ENCODE measurements at regions not wholly inside any gene's neighbourhood (a gene's known extent, or its start where the extent isn't known, plus 50 kb on each side); places are given as distances from the start of the nearest gene placed in this dataset.

DNA sequence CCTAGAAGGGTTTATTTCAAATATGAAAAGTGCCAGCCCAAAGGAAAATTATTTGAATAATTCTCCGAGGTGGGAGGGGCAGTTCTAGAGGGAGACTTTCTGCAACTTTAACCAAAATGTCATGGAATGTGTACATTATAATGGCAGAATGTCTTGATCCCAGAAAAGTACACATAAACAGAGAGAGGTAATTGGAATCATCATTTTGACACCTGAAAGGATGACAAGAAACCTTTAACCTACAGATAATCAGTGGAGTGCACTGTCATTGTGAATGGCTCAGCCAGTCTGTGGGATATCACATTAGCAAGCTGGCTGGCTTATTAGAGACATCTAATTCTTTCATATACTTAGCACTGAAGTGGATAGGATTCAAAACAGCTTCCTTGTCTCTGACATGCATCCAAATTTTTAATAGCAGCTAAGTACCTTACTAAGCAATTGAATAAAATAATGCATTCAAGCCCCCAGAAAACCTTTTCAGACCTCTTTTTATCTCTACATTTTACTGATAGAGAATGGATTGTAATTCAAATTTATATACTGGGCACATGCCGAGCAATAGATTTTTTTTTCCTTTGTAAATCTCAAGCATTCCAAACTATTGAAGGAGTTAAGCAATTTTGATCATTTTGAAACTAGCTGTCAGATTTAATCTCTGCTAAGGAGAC, 468.6 kb downstream of the COG6 start:
- no peak for DNase-seq

DNA sequence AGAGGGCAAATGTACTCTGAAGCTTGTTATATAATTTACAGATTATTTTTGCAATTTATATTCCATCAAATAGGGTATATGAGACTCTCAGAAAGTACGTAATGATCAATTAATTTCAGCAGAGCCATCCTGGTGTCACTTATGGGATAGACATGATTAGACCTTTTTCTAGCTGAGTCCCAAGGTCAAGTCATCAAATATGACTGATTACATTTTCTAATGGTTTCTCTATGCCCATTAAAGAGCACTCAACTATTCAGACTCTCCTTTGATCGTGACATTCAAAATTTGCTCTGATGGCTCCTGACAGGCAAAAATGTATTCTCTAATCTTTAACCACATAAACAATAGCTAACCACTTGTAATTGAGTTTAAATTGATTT, 469.2 kb downstream of the COG6 start:
- no peak for DNase-seq

DNA sequence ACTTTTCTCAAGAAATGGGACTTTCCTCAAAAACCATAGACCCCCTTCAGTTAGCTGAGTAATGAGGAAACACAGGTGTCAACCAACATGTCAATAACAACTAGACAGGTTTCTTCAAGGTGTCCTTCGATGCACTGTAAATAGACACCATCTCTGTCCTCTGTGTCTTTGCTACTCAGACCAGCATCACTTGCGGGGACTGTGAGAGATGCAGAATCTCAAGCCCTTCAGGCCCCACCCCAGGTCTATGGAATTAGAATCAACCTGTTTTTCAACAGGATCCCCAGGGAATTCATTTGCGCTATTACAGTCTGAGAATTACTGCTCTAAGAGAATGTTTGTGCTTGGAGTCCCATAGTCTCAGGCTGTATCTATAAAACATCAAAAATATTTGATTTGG, 469.9 kb downstream of the COG6 start:
- no peak for DNase-seq

DNA sequence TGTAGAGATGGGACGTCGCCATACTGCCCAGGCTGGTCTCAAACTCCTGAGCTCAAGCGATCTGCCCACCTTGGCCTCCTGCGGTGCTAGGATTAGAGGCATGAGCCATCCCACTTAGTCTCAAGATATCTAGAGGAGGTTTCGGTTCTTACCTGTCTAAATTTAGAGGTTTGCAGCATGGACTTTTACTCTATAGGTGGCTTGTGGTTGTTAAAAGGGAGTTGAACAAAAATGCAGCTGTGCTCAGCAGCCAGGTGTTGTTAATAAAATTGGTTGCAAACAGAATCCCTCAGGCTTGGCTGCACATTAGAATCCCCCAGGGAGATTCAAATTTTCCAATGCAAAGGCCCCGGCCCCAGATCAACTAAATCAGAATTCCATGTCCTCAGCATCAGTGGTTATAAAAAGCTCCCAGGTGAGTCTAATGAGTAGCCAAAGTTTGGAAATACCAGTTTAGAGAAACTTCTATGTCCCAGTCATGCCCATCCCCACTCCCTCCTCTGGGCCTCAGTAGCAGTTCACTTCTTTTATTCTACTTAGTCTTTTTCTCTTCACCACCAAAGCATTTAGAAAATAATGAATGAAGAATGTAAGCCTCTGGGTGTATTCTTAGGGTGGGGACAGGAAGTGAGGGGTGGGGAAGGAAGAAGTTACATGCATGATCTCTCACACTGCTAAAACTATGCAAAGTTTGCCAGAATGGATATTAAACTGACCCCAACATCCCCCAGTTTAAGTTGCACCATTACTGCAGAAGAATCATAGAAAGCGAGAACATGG, 471.0 kb downstream of the COG6 start:
- DNase-seq = no peak

DNA sequence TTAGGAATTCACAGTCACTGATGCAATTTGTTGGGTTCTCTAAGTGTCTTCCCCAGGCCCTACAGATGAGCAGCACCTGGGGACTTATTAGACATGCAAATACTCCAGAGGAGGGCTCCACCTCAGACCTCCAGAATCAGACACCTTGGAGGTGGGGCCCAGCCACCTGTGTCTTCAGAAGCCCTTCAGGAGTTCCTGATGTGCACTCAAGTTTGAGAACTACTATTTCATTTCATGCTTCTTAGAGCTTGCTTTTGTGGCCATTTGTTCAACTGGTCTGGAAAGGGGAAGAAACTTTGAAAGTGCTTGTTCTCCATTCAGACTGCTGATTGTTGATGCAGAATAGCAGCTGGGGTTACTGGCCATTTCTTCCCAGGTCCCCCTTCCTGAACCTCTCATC, 472.0 kb downstream of the COG6 start:
- no peak for DNase-seq

DNA sequence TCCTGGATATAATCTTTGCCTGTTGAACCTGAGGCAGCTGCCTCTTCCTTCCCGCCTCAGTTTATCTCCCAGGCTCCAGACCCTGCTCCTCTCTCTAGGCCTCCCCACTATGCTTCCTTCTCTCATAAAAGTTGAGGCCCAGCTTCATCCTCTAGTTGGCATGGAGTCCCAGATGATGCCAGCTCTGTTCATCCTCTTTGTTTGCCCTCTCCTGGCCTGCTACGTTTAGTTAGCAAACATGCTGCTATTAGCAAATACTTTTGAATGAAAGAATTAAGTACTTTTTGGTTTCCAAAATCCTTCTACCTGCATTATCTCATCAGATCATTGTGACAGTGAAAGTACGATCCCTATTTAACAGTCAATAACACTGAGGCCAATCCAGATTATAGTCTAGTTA, 472.5 kb downstream of the COG6 start:
- no peak for DNase-seq

DNA sequence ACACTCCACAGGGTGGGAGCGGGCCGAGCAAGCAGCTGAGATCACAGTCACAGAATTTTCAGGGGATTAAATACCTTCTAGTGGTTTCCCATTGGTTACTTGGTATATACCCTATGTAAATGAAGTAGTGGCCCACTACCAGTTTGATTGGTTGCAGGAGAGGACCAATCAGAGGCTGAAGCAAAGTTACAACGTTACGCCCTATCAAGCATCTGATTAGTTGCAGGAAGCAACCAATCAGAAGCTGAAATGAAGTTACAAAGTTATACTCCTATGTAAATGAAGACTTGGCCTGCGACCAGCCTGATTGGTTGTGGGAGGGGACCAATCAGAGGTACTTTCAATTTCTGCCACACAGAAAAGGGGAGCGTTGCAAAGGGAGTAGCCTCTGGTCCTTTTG, 474.0 kb downstream of the COG6 start:
- no peak for DNase-seq

DNA sequence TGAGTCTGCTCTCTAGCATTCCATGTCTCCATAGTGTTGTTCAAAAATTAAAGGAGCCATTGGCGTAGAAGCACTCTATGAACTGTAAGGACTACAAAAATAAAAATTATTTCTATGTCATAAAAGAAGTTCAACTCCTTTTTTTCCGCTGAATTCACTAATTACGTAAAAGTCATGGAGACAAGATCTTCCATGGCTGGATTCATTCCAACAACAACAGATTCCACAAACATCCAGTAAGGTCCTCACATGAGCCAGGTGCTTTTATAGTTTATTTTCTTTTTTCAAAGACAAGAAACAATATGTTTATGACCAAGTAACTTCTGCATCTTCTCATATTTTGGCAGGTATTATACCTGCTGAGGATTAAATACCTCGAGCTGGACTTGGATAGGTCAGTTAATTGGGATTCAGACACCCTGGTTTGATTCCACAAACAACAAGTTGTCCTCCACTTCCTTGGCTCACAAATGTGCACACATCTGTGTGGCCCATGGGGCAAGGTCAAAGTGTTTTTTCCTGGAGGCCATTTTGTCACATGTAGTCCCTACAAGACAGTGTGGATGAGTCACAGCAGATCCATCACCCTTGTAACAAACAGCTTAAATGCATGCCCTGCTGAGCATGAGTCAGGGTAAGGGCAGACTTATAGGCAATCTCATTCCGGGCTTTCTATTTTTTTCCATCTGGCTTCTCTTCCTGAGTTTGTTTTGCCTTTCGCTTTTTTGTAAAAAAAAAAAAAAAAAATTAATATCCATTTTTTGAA, 475.6 kb downstream of the COG6 start:
- DNase-seq = peak; percentile 27

DNA sequence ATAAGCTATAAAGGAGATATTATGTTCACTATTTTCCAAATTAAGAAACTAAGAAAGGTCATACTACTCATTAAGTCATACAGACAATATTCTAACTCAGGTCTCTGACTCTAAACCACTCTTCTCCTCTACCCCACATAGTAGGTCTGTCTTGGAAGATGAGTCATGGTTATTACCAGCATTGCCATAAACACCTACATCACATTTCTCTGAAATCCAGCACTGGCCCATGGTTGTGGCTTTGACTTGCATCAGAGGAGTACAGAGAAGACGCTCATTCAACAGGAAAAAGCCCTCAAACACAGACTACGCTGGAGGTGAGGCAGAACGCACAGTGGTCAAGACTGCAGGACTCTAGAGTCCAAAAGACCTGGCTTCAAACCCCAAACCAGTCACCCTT, 476.8 kb downstream of the COG6 start:
- DNase-seq = no peak

DNA sequence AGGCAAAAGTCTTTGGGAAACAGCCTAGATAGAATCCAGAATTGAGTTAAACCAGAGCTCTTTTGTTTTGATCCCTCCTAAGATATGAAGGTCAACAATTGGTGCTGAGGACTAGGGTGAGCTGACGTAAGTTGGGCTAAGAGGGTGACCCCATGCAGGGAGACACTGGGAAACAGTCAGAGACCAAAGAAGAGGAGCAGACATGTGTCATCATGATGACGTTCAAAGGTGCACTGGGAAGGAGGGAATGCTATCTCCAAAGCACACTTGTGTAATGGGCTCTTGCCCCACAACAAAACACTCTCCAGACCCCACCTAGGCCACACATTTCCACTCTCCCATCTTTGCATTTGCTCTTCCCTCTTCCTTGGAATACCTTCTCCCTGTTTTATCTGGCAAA, 481.4 kb downstream of the COG6 start:
- no peak for DNase-seq

DNA sequence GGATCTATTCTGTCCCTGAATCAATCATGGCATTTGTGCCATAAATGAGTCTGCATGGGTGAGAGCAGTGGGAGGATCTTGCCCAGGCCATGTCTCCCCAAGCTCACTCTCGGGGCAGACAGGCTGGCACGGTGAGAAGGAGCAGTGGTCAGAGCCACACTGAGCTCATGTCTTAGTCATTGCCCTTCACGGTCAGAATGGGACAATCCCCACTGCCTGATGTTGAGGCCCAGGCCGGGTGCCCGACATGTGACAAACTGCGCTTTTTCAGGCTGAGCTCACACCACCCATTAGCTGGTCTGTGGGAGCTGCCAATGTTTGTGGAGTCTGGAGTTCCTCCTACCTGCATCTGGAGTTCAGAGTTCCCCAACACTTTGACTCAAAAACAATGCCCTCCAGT, 481.9 kb downstream of the COG6 start:
- no peak for DNase-seq

DNA sequence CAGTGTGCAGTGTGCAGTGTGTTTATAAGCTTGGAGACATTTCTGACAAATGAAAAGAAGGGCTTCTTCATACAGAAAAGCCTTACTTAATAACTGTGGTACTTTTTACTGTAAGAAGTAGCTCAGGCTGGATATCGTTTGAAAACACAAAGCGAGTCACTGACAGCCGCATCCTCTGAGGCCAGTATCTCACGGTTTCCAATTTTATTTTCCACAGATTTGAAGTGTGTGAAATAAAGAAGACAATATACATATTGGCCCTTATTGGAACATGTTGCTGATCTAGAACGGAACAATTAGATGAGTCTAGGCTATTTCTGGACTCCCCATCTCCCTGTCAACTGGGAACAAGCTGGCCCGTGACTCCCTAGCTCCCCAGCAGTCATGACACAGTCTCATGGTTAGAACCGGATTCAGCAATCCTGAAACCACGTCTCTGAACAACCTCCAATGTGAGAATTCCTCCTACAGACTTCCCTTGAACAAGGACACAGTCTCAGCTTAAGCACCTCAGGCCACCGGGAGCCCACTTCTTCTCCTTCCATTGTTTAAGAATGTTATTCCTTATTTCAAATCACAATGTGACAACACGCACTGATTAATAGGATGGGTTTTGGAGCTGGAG, 484.5 kb downstream of the COG6 start:
- no peak for DNase-seq

DNA sequence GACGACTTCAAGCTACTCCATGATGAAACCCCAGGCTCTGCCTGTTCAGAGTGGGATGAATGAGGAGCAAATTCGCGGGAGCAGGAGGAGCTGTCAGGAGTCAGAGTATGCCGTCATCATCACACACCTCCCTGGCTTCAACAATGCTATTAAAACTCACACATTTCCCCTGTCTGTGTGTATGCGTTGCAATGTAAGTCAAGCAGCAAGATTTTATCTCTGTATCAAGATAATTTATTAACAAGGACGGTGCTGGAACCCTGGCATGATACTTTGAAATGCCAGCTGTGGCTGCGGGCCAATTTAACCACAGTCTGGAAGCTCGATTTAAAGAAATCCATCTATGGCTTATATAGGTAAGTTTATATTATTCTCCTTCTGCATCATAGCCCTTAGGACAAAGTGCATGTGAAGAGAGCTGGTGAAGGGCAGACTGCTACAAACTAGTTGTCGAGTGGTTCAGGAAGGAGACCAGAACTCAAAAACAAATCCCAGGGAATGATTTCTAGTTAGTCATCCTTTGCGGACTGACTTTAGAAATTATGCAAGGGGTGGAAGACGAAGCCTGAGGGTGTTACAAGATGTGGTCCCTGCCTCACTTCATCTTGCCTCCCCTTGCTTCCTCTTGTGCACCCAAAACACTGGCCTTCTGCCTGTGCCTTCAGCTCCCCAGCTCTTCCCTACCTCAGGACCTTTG, 486.5 kb downstream of the COG6 start:
- no peak for DNase-seq

DNA sequence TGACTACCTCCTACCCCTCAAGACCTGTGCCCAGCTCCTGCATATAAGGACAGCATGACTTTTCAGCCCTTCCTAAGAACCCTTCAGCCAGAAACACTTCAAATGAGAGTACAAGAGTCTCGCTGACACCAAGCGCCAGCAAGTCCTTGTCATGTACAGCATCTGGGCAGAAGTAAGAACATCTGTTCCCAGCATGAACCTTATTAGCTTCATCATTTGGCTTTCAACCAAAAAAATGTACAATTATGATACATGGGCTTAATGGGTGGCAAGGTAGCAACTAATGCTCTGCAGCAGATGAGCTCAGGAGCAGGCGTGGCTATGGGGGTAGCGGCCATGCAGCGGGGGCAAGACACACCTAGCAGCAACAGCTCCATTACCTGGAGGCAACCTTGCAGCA, 487.6 kb downstream of the COG6 start:
- DNase-seq = no peak

DNA sequence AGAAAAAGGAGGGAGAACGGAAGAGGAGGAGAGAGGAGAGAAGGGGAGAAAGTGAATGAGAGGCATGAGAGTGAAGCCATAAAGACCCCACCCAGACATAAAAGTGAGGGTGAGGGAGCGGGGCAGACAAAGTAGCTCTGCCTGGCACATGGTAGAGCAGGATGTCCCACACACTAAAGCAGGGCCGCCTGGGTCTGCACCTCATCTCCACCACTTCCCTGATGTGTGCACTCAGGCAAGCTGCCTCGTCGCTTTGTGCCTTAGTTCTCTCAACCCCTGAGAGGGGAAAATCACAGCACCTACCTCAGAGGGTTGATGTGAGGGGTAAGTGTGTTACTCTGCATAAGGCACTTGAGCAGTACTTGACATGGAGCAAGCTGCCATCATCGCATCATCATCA, 488.1 kb downstream of the COG6 start:
- DNase-seq = no peak

DNA sequence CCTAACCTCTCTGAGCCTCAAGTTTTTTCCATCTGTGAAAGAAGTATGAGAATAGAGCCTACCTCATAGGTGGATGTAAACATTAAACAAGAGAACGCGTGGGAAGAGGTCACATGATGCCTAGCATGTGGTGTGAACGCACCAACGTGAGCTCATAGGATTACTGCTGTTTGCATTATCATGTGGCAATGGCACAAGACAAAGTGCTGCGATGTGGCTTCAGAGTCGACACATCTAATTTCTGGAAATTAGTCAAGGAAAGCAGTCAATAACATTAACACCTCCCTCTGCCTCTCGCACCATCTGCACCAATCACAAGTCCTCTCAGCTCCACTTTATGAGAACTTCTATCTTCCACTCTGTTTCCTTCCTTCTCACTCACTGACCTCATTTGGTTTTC, 489.7 kb downstream of the COG6 start:
- DNase-seq = no peak

DNA sequence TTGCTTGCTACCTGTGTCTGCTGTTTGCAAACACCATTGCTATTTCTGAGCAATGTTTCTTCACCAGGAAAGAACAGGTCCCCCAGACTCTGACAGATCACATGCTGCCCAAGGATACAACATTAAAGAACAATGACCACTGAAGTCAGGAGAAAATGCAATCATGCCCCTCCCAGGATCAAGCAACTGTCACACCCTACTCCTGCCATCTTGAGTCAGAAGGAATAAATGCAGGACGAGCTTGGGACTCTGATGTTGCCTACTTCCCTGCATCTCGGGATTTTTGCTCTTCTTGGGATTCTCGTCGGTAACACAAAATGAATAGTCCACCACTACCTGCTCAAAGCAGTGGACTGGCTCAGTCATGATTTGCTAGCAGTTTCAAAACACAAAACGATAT, 490.6 kb downstream of the COG6 start:
- no peak for DNase-seq

DNA sequence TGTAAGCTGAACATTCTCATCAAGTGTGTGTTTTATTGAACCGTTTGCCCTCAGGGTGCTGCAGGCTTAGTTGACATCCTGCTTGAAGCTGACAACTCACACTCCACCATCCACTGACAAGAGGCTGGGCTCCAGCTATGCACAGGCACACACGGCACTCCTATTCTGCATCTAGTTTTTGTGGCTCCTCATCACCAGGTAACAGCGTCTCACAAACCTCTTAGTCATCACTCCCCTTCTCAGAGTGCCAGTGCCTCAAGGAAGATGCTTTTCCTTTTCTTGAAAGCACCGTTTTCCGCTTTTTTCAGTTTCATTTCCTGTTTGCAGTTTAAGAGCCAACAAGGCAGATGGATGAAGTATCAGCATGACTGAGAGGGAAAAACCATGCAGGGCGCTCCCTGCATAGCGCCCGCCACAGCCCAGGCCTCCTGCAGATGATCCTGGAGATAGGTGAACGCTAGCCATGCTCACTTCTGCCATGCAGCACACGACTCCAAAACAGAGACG, 491.2 kb downstream of the COG6 start:
- no peak for DNase-seq

DNA sequence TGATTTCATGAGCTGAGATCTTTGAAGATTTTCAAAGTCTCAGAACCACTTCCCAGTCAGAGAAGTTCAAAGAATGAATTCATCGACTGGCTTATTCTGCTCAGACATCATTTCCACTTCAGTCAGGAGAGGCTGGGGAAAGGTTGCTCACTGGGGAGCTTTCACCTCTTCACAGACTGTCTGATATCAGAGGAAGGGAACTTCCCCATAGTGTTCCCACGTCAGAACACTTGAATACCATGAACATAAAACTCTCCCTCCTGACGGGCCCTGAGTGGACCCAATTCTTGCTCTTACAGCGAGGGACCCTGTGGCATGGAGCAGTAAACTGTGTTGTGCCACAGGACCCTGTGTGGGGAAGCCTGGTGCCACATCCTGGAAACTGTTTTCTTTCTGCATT, 492.6 kb downstream of the COG6 start:
- no peak for DNase-seq

DNA sequence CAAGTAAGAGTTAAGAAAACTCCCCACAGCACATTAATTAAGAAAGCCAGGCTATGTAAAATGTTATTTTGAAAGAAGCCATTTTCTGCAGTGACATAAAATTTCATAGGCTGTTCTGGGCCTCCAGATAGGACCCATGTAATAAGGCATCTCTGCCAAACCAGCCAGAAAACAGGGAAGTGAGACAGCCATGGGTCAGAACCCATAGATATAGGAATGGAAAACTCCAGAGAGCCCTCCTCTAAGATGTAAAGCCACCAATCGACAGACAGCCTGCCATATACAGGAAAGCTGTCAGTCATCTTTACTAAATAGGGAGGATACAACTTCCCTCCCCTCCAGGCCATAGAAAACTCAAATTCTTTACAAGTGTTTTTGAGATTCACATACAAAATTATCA, 493.3 kb downstream of the COG6 start:
- DNase-seq = no peak

DNA sequence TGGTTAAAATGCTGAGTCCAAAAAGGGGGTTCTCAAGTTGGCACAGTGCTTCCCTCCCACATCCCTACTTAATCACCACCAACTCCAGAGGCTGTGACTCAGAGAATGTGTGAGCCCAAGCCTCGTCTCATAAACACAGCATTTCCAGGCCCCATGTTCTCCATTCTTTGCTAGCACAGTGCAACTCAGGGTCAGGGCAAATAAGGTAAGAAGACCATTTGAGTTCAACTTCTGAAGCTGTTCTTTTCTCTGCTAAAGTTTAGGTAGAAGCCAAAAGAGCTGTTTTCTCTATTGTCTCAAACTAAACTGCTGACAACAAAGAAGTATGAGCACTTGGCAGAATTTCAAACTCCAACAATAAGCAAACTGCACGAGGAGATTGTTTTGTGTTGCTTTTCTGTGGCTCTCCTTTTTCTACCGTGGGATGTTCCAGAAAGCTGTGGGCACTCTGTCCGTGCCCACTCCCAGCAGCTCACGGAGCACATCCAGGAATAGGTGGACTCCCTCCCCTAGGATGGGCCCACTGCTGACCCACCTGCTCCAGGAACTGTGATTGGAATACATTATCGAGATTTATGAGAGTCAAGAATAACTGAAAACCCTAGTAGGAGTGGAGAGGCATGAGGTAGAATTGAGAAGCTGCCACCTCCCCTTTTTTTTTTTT, 494.3 kb downstream of the COG6 start:
- peak; percentile 74 for DNase-seq

DNA sequence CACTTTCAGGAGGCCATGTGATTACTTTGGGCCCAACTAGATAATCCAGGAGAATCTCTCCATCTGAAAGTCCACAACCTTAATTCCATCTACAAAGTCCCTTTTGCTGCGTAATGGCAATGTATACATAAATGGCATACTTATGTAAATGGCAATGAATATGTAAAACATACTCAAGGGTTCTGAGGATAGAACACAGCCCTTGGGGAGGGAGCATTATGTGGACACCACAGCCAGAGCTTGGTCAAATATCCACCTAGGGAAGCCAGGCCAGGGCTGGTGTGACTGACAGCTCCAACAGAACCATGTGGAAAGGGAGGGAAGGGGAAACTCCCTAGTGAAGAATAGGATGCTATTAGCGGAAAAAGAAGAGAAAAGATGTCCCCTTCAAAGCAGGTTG, 496.2 kb downstream of the COG6 start:
- DNase-seq = no peak

Measured in fibroblast of skin of right biceps (primary cell).